ENCODE measurements at regions not wholly inside any gene's neighbourhood (a gene's known extent, or its start where the extent isn't known, plus 50 kb on each side); places are given as distances from the start of the nearest gene placed in this dataset.

- TF ChIP-seq GATA3 (IDR thresholded peaks at IDR 0.05; ENCODE audit: low read depth, low read length) (no peak), GATA2 (IDR thresholded peaks at IDR 0.05; ENCODE audit: low read depth, low read length) (no peak)
Observed at GRCh38 chr17:34874478-34874877, 86.8 kb downstream of the CCT6B start.

GRCh38 chr17:34872640-34873039 lies 88.6 kb downstream of the CCT6B start:
- TF ChIP-seq GATA3 (IDR thresholded peaks at IDR 0.05; ENCODE audit: low read depth, low read length) (no peak), GATA2 (IDR thresholded peaks at IDR 0.05; ENCODE audit: low read depth, low read length) (no peak)

GRCh38 chr17:34869641-34870040 lies 91.6 kb downstream of the CCT6B start:
- no peak for TF ChIP-seq GATA2 (IDR thresholded peaks at IDR 0.05; ENCODE audit: low read depth, low read length)
- TF ChIP-seq GATA3 (IDR thresholded peaks at IDR 0.05; ENCODE audit: low read depth, low read length), result no peak

GRCh38 chr17:34865716-34866115 lies 95.5 kb downstream of the CCT6B start:
- no peak for TF ChIP-seq GATA2 (IDR thresholded peaks at IDR 0.05; ENCODE audit: low read depth, low read length)
- no peak for TF ChIP-seq GATA3 (IDR thresholded peaks at IDR 0.05; ENCODE audit: low read depth, low read length)

- TF ChIP-seq GATA3 (IDR thresholded peaks at IDR 0.05; ENCODE audit: low read depth, low read length), result no peak
- no peak for TF ChIP-seq GATA2 (IDR thresholded peaks at IDR 0.05; ENCODE audit: low read depth, low read length)
Observed at GRCh38 chr17:34862384-34862783, 98.9 kb downstream of the CCT6B start.

- TF ChIP-seq GATA2 (IDR thresholded peaks at IDR 0.05; ENCODE audit: low read depth, low read length) (no peak), GATA3 (IDR thresholded peaks at IDR 0.05; ENCODE audit: low read depth, low read length) (no peak)
Observed at GRCh38 chr17:34861864-34862263, 99.4 kb downstream of the CCT6B start.

GRCh38 chr17:34859652-34860051 lies 101.6 kb downstream of the CCT6B start:
- no peak for TF ChIP-seq GATA3 (IDR thresholded peaks at IDR 0.05; ENCODE audit: low read depth, low read length)
- no peak for TF ChIP-seq GATA2 (IDR thresholded peaks at IDR 0.05; ENCODE audit: low read depth, low read length)

- no peak for TF ChIP-seq GATA3 (IDR thresholded peaks at IDR 0.05; ENCODE audit: low read depth, low read length)
- TF ChIP-seq GATA2 (IDR thresholded peaks at IDR 0.05; ENCODE audit: low read depth, low read length), result no peak
Observed at GRCh38 chr17:34858591-34859565, 102.4 kb downstream of the CCT6B start.

- TF ChIP-seq GATA2 (IDR thresholded peaks at IDR 0.05; ENCODE audit: low read depth, low read length) (no peak), GATA3 (IDR thresholded peaks at IDR 0.05; ENCODE audit: low read depth, low read length) (no peak)
Observed at GRCh38 chr17:34853924-34854323, 107.3 kb downstream of the CCT6B start.

GRCh38 chr17:34852614-34853013 lies 108.6 kb downstream of the CCT6B start:
- TF ChIP-seq GATA2 (IDR thresholded peaks at IDR 0.05; ENCODE audit: low read depth, low read length), result no peak
- TF ChIP-seq GATA3 (IDR thresholded peaks at IDR 0.05; ENCODE audit: low read depth, low read length), result no peak

- TF ChIP-seq GATA2 (IDR thresholded peaks at IDR 0.05; ENCODE audit: low read depth, low read length) (no peak), GATA3 (IDR thresholded peaks at IDR 0.05; ENCODE audit: low read depth, low read length) (no peak)
Observed at GRCh38 chr17:34851961-34852540, 109.2 kb downstream of the CCT6B start.

GRCh38 chr17:34850964-34851363 lies 110.3 kb downstream of the CCT6B start:
- TF ChIP-seq GATA3 (IDR thresholded peaks at IDR 0.05; ENCODE audit: low read depth, low read length) (no peak), GATA2 (IDR thresholded peaks at IDR 0.05; ENCODE audit: low read depth, low read length) (no peak)

- TF ChIP-seq GATA2 (IDR thresholded peaks at IDR 0.05; ENCODE audit: low read depth, low read length), result no peak
- no peak for TF ChIP-seq GATA3 (IDR thresholded peaks at IDR 0.05; ENCODE audit: low read depth, low read length)
Observed at GRCh38 chr17:34850023-34850422, 111.2 kb downstream of the CCT6B start.

- TF ChIP-seq GATA3 (IDR thresholded peaks at IDR 0.05; ENCODE audit: low read depth, low read length) (no peak), GATA2 (IDR thresholded peaks at IDR 0.05; ENCODE audit: low read depth, low read length) (no peak)
Observed at GRCh38 chr17:34847938-34848337, 113.3 kb downstream of the CCT6B start.

GRCh38 chr17:34845296-34845695 lies 116.0 kb downstream of the CCT6B start:
- TF ChIP-seq GATA2 (IDR thresholded peaks at IDR 0.05; ENCODE audit: low read depth, low read length) (no peak), GATA3 (IDR thresholded peaks at IDR 0.05; ENCODE audit: low read depth, low read length) (no peak)

Measured in SH-SY5Y (cell line).